DND-41 (cell line): ENCODE measurements at regions not wholly inside any gene's neighbourhood (a gene's known extent, or its start where the extent isn't known, plus 50 kb on each side); places are given as distances from the start of the nearest gene placed in this dataset.

ENCODE experiments used
- ATAC-seq: fragments of 200-7000 bp; cut with Tn5 transposase; 3 replicates; pipeline ENCODE4 v1.9.1; 2021; ENCODE audit warnings: low read depth; ENCODE audit not compliant: insufficient read depth
- DNase-seq: peaks from one replicate; pipeline ENCODE4 v3.0.0-alpha.2; 2020
- H2AFZ ChIP-seq: 2 replicates; pipeline ENCODE4 v1.6.0; 2012; ENCODE audit warnings: low read depth, low read length
- H3K27ac ChIP-seq: 2 replicates; pipeline ENCODE4 v1.5.1; 2012; ENCODE audit warnings: low read length, inconsistent platforms
- H3K27me3 ChIP-seq: fragments of 200-600 bp; sonication (generic); 2 replicates; pipeline ENCODE4 v1.6.0; 2012; ENCODE audit warnings: low read length, mild to moderate bottlenecking, inconsistent platforms; ENCODE audit not compliant: insufficient read depth, poor library complexity
- H3K36me3 ChIP-seq: 2 replicates; pipeline ENCODE4 v1.5.1; 2012; ENCODE audit warnings: low read length, inconsistent platforms; ENCODE audit not compliant: insufficient read depth
- H3K4me1 ChIP-seq: 2 replicates; pipeline ENCODE4 v1.5.1; 2012; ENCODE audit warnings: mild to moderate bottlenecking, low read length; ENCODE audit not compliant: insufficient read depth
- H3K4me2 ChIP-seq: 2 replicates; pipeline ENCODE4 v1.6.0; 2012; ENCODE audit warnings: mild to moderate bottlenecking, moderate library complexity, low read length, inconsistent platforms; ENCODE audit not compliant: insufficient read depth
- H3K4me3 ChIP-seq, 2 experiments: fragments of 200-600 bp in 1 of 2; shearing (Covaris generic) in 1 of 2; 2 replicates each; pipeline ENCODE4 v1.5.1; 2012 to 2016; ENCODE audit warnings: inconsistent platforms in 2 of 2, low read length in 2 of 2, mild to moderate bottlenecking in 2 of 2, low read depth in 1 of 2, moderate library complexity in 1 of 2
- H3K79me2 ChIP-seq: 2 replicates; pipeline ENCODE4 v1.6.0; 2012; ENCODE audit warnings: low read length, inconsistent platforms; ENCODE audit not compliant: insufficient read depth
- H3K9ac ChIP-seq: 2 replicates; pipeline ENCODE4 v1.6.0; 2012; ENCODE audit warnings: low read depth, mild to moderate bottlenecking, inconsistent platforms, low read length, moderate library complexity
- H3K9me3 ChIP-seq: 2 replicates; pipeline ENCODE4 v1.5.1; 2012; ENCODE audit warnings: low read length, moderate library complexity, mild to moderate bottlenecking, inconsistent platforms; ENCODE audit not compliant: insufficient read depth, severe bottlenecking
- H4K20me1 ChIP-seq: 2 replicates; pipeline ENCODE4 v1.6.0; 2012; ENCODE audit warnings: low read length; ENCODE audit not compliant: insufficient read depth
- EZH2 ChIP-seq: IDR thresholded peaks from 3 replicates; pipeline ENCODE4 v1.6.1; 2012; ENCODE audit warnings: borderline replicate concordance, low read depth, mild to moderate bottlenecking, moderate library complexity, low read length, inconsistent platforms; ENCODE audit not compliant: severe bottlenecking
- TF ChIP-seq, protein P1 (sequence below): IDR thresholded peaks from 2 replicates; pipeline ENCODE4 v1.5.1; 2012; ENCODE audit warnings: borderline replicate concordance, low read length, moderate library complexity, mild to moderate bottlenecking; ENCODE audit not compliant: poor library complexity, severe bottlenecking; ENCODE audit errors: extremely low read depth

DNA sequence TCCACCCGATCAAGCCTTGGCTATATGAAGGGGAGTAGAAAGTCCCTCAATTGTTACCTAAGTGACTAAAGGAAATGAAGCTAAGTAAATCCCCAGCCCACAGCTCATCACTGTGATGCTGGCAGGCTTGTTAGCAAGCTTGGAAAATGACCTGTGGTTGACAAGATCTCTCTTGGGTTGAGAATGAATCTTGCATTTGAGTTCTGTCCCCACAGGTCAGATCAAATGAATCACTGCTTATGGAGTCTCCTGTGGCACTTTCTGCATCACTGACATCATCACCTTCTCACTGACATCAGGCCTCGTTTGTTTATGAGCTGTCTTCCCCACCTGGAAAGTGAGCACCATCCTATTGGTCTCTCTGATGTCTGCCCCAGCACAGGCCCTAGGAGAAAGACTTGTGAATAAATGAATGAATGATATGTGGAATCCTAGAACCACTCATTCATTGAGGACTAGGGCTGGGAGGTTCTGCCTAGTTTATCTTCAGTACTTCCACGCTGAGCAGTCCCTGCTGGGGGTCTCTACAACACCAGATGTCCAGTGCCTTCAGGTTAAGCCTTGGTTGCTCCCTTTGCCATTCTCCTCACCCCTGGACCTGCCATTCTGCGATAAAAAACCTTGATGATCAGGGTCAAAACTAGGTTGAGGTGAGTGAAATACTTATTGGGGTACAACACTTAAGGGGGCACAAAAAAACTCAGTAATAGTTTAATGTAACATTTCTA, 318.4 kb upstream of the MOCS1 start:
- no peak overlapping the region for H3K27ac ChIP-seq
- peaks cover 9% of the 10 kb centered on the region for H3K27me3 ChIP-seq
- H3K79me2 ChIP-seq = no peaks in the 10 kb centered on the region
- H3K36me3 ChIP-seq = no peaks in the 10 kb centered on the region
- ATAC-seq (no peak), DNase-seq (no peak)
- H2AFZ ChIP-seq = no peak overlapping the region
- H3K4me3 ChIP-seq = no peak overlapping the region
- H4K20me1 ChIP-seq = no peaks in the 10 kb centered on the region
- H3K9ac ChIP-seq = no peak overlapping the region
- no peaks in the 10 kb centered on the region for H3K9me3 ChIP-seq
- no peak overlapping the region for H3K4me2 ChIP-seq
- no peaks in the 10 kb centered on the region for H3K4me1 ChIP-seq
- TF ChIP-seq EZH2 = no peak
- TF ChIP-seq, protein P1, sequence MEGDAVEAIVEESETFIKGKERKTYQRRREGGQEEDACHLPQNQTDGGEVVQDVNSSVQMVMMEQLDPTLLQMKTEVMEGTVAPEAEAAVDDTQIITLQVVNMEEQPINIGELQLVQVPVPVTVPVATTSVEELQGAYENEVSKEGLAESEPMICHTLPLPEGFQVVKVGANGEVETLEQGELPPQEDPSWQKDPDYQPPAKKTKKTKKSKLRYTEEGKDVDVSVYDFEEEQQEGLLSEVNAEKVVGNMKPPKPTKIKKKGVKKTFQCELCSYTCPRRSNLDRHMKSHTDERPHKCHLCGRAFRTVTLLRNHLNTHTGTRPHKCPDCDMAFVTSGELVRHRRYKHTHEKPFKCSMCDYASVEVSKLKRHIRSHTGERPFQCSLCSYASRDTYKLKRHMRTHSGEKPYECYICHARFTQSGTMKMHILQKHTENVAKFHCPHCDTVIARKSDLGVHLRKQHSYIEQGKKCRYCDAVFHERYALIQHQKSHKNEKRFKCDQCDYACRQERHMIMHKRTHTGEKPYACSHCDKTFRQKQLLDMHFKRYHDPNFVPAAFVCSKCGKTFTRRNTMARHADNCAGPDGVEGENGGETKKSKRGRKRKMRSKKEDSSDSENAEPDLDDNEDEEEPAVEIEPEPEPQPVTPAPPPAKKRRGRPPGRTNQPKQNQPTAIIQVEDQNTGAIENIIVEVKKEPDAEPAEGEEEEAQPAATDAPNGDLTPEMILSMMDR = no peak

DNA sequence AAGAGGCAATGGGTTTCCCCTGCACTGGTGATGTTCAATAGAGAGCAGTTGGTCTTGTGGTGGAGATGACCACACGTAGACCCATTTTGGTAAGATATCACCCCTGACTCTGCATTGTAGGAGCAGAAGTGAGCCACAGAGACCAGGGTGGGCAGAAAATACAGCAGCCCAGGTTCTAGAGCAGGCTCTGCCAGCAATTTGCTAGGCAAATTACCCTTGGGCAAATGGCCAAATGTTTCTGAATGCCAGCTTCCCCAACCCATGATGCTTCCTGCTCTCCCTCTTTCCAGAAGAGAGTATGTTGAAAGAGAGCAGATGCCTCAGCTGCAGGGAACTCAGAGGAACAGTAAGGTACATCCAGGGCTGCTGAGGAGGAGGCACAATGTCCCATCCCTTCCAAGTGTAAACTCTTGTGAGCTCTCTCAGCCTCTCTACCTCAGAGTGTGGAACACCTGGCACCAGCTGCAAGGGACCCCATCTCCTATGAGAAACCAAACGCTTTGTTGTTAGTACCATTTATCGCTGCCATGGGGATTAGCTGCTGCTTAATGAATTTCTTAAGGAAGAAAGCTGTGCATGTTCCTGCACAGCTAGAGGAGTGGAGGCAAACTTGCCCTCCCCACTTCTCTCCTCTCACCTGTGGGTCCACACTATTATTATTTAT, 317.5 kb upstream of the MOCS1 start:
- no peak for ATAC-seq

GRCh38 chr6:40249935-40250334, 315.7 kb upstream of the MOCS1 start:
- Histone ChIP-seq H3K9ac (no peak overlapping the region), H3K9me3 (no peaks in the 10 kb centered on the region), H3K27me3 (peaks cover 3% of the 10 kb centered on the region), H4K20me1 (no peaks in the 10 kb centered on the region), H3K4me2 (no peak overlapping the region), H3K79me2 (no peaks in the 10 kb centered on the region), H3K27ac (no peak overlapping the region), H2AFZ (no peak overlapping the region), H3K4me1 (no peaks in the 10 kb centered on the region), H3K36me3 (no peaks in the 10 kb centered on the region), H3K4me3 (no peak overlapping the region)
- DNase-seq (no peak), ATAC-seq (no peak)
- TF ChIP-seq, protein P1 = no peak
- no peak for TF ChIP-seq EZH2

More for the DNA sequence above, 317.5 kb upstream of the MOCS1 start:
- no peak overlapping the region for H3K27ac ChIP-seq
- H3K27me3 ChIP-seq = peaks cover 6% of the 10 kb centered on the region
- no peak overlapping the region for H3K4me2 ChIP-seq
- no peaks in the 10 kb centered on the region for H3K4me1 ChIP-seq
- no peaks in the 10 kb centered on the region for H4K20me1 ChIP-seq
- no peak overlapping the region for H3K9ac ChIP-seq
- no peaks in the 10 kb centered on the region for H3K36me3 ChIP-seq
- H3K9me3 ChIP-seq = no peaks in the 10 kb centered on the region
- TF ChIP-seq, protein P1 = no peak
- DNase-seq = no peak
- H3K4me3 ChIP-seq = no peak overlapping the region
- H2AFZ ChIP-seq = no peak overlapping the region
- no peaks in the 10 kb centered on the region for H3K79me2 ChIP-seq
